HEK293 (cell line): ENCODE measurements at regions not wholly inside any gene's neighbourhood (a gene's known extent, or its start where the extent isn't known, plus 50 kb on each side); places are given as distances from the start of the nearest gene placed in this dataset.

Experiments
- CTCF ChIA-PET: fragments of 350-600 bp; formaldehyde crosslinking; extraction: SDS; loops from one replicate; lab custom pipeline; 2021; ENCODE audit warnings: antibody characterized with exemption; lab: Yijun Ruan, JAX
- POLR2A ChIA-PET: fragments of 300-600 bp; formaldehyde crosslinking; extraction: SDS; loops from one replicate; lab custom pipeline; 2020; ENCODE audit warnings: antibody characterized with exemption, inconsistent platforms; lab: Yijun Ruan, JAX
- H3K27ac ChIP-seq: fragments of 200-500 bp; sonication (Bioruptor generic); 2 replicates; pipeline ENCODE4 v1.5.1; 2014; ENCODE audit warnings: low read depth, low read length, control low read depth, inconsistent platforms; ENCODE audit errors: extremely low read depth
- H3K36me3 ChIP-seq, 2 experiments: fragments of 200-500 bp in 1 of 2; sonication (Bioruptor generic) in 1 of 2; 1 replicate in 1 of 2; 2 replicates in 1 of 2; pipeline ENCODE4 v1.5.1; 2014 to 2017; ENCODE audit warnings: inconsistent platforms in 2 of 2, low read length in 2 of 2; ENCODE audit not compliant: control insufficient read depth in 2 of 2, insufficient read depth in 1 of 2
- H3K4me1 ChIP-seq: fragments of 200-500 bp; sonication (Bioruptor generic); 2 replicates; pipeline ENCODE4 v1.5.1; 2014; ENCODE audit warnings: mild to moderate bottlenecking, low read length, inconsistent platforms; ENCODE audit not compliant: control insufficient read depth, insufficient read depth
- H3K4me3 ChIP-seq: 2 replicates; pipeline ENCODE4 v1.5.1; 2011; ENCODE audit warnings: low read depth, mild to moderate bottlenecking, control low read depth, low read length, moderate library complexity
- H3K9me3 ChIP-seq: fragments of 200-500 bp; sonication (Bioruptor generic); 2 replicates; pipeline ENCODE4 v1.5.1; 2014; ENCODE audit warnings: low read depth, low read length, inconsistent platforms; ENCODE audit not compliant: control insufficient read depth, insufficient read depth
- HIC1 ChIP-seq: fragments of 450-650 bp; formaldehyde crosslinking; IDR thresholded peaks from 2 replicates; pipeline ENCODE4 v1.5.1; 2016; ENCODE audit warnings: missing biosample characterization, missing genetic modification characterization
- IKZF3 ChIP-seq: fragments of 450-650 bp; IDR thresholded peaks from 2 replicates; pipeline ENCODE4 v1.5.0; 2018; ENCODE audit warnings: missing biosample characterization, mild to moderate bottlenecking, missing genetic modification characterization, moderate library complexity
- MEIS1 ChIP-seq: sonication (generic); formaldehyde crosslinking; IDR thresholded peaks from 2 replicates; pipeline ENCODE4 v1.8.1; 2022; ENCODE audit warnings: missing genetic modification reagents, mild to moderate bottlenecking, borderline replicate concordance
- RBAK ChIP-seq: fragments of 450-650 bp; formaldehyde crosslinking; IDR thresholded peaks from 2 replicates; pipeline ENCODE4 v1.5.1; 2016; ENCODE audit warnings: missing biosample characterization, missing genetic modification characterization
- YY2 ChIP-seq: fragments of 450-650 bp; formaldehyde crosslinking; IDR thresholded peaks from 2 replicates; pipeline ENCODE4 v1.5.1; 2016; ENCODE audit warnings: missing biosample characterization, missing genetic modification characterization
- ZNF521 ChIP-seq: fragments of 450-650 bp; formaldehyde crosslinking; IDR thresholded peaks from 2 replicates; pipeline ENCODE4 v1.5.1; 2017; ENCODE audit warnings: missing biosample characterization, mild to moderate bottlenecking, missing genetic modification characterization
- ZNF571 ChIP-seq: fragments of 450-650 bp; formaldehyde crosslinking; IDR thresholded peaks from 2 replicates; pipeline ENCODE4 v1.5.0; 2017; ENCODE audit warnings: missing biosample characterization, missing genetic modification characterization
- ZNF624 ChIP-seq: fragments of 450-650 bp; formaldehyde crosslinking; IDR thresholded peaks from 2 replicates; pipeline ENCODE4 v1.5.1; 2017; ENCODE audit warnings: missing biosample characterization, missing genetic modification characterization
- ZNF626 ChIP-seq: fragments of 450-650 bp; sonication (Bioruptor Pico); formaldehyde crosslinking; IDR thresholded peaks from 2 replicates; pipeline ENCODE4 v1.5.1; 2018; ENCODE audit warnings: missing biosample characterization, missing genetic modification characterization, inconsistent platforms
- ZNF768 ChIP-seq: fragments of 450-650 bp; formaldehyde crosslinking; IDR thresholded peaks from 2 replicates; pipeline ENCODE4 v1.5.1; 2018; ENCODE audit warnings: missing biosample characterization, mild to moderate bottlenecking, missing genetic modification characterization
- ZNF776 ChIP-seq: fragments of 450-650 bp; formaldehyde crosslinking; IDR thresholded peaks from 2 replicates; pipeline ENCODE4 v1.5.0; 2017; ENCODE audit warnings: missing biosample characterization, missing genetic modification characterization, borderline replicate concordance
- ZSCAN4 ChIP-seq: fragments of 450-650 bp; formaldehyde crosslinking; IDR thresholded peaks from 2 replicates; pipeline ENCODE4 v1.5.1; 2017; ENCODE audit warnings: missing biosample characterization, missing genetic modification characterization
- TF ChIP-seq, protein P1 (sequence below): fragments of 450-650 bp; formaldehyde crosslinking; IDR thresholded peaks from 2 replicates; pipeline ENCODE4 v1.5.1; 2016; ENCODE audit warnings: missing biosample characterization, missing genetic modification characterization, borderline replicate concordance
- TF ChIP-seq, protein P2 (sequence below): fragments of 450-650 bp; formaldehyde crosslinking; IDR thresholded peaks from 2 replicates; pipeline ENCODE4 v1.5.1; 2016; ENCODE audit warnings: missing biosample characterization, missing genetic modification characterization
- TF ChIP-seq, protein P3 (sequence below): fragments of 450-650 bp; formaldehyde crosslinking; IDR thresholded peaks from 2 replicates; pipeline ENCODE4 v1.5.1; 2016; ENCODE audit warnings: missing biosample characterization, missing genetic modification characterization
- TF ChIP-seq, protein P4 (sequence below): sonication (generic); formaldehyde crosslinking; IDR thresholded peaks from 2 replicates; pipeline ENCODE4 v1.8.1; 2022; ENCODE audit warnings: mild to moderate bottlenecking, moderate library complexity, missing genetic modification reagents

DNA sequence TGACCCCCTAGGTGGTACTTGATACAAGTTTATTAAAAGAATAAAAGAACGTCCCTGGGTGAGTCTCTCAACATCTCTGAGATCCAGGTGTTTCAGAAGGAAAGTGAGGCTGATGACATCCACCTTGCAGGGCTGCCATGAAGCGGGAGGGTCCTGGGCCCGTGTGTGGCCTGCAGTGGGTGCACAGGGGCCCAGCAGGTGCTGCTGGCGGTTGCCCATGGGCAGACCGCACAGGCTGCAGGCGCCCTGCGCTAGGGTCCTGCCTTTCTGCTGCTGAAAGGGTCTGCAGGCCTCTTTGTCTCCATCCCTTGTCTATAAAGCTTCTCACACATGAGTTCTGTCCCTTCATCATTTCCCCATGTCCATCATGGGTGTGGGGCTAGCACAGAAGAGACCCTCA is 247.0 kb downstream of the TFCP2L1 start:
- H3K4me3 ChIP-seq, result no peak overlapping the region
- POLR2A ChIA-PET, result no interaction called here
- H3K36me3 ChIP-seq, result no peaks in the 10 kb centered on the region
- no peak for TF ChIP-seq ZNF776 (tag by site-specific recombination)
- TF ChIP-seq, protein P1, sequence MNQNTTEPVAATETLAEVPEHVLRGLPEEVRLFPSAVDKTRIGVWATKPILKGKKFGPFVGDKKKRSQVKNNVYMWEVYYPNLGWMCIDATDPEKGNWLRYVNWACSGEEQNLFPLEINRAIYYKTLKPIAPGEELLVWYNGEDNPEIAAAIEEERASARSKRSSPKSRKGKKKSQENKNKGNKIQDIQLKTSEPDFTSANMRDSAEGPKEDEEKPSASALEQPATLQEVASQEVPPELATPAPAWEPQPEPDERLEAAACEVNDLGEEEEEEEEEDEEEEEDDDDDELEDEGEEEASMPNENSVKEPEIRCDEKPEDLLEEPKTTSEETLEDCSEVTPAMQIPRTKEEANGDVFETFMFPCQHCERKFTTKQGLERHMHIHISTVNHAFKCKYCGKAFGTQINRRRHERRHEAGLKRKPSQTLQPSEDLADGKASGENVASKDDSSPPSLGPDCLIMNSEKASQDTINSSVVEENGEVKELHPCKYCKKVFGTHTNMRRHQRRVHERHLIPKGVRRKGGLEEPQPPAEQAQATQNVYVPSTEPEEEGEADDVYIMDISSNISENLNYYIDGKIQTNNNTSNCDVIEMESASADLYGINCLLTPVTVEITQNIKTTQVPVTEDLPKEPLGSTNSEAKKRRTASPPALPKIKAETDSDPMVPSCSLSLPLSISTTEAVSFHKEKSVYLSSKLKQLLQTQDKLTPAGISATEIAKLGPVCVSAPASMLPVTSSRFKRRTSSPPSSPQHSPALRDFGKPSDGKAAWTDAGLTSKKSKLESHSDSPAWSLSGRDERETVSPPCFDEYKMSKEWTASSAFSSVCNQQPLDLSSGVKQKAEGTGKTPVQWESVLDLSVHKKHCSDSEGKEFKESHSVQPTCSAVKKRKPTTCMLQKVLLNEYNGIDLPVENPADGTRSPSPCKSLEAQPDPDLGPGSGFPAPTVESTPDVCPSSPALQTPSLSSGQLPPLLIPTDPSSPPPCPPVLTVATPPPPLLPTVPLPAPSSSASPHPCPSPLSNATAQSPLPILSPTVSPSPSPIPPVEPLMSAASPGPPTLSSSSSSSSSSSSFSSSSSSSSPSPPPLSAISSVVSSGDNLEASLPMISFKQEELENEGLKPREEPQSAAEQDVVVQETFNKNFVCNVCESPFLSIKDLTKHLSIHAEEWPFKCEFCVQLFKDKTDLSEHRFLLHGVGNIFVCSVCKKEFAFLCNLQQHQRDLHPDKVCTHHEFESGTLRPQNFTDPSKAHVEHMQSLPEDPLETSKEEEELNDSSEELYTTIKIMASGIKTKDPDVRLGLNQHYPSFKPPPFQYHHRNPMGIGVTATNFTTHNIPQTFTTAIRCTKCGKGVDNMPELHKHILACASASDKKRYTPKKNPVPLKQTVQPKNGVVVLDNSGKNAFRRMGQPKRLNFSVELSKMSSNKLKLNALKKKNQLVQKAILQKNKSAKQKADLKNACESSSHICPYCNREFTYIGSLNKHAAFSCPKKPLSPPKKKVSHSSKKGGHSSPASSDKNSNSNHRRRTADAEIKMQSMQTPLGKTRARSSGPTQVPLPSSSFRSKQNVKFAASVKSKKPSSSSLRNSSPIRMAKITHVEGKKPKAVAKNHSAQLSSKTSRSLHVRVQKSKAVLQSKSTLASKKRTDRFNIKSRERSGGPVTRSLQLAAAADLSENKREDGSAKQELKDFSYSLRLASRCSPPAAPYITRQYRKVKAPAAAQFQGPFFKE, result no peak
- no peak for TF ChIP-seq YY2 (tag by site-specific recombination)
- no peak for TF ChIP-seq ZNF521 (tag by site-specific recombination)
- TF ChIP-seq RBAK (tag by site-specific recombination), result no peak
- TF ChIP-seq, protein P2, sequence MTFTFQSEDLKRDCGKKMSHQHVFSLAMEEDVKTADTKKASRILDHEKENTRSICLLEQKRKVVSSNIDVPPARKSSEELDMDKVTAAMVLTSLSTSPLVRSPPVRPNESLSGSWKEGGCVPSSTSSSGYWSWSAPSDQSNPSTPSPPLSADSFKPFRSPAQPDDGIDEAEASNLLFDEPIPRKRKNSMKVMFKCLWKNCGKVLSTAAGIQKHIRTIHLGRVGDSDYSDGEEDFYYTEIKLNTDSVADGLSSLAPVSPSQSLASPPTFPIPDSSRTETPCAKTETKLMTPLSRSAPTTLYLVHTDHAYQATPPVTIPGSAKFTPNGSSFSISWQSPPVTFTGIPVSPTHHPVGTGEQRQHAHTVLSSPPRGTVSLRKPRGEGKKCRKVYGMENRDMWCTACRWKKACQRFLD, result no peak
- no peak for TF ChIP-seq ZNF571 (tag by site-specific recombination)
- TF ChIP-seq MEIS1 (CRISPR knock-in tag), result no peak
- TF ChIP-seq IKZF3 (tag by site-specific recombination), result no peak
- TF ChIP-seq, protein P3, sequence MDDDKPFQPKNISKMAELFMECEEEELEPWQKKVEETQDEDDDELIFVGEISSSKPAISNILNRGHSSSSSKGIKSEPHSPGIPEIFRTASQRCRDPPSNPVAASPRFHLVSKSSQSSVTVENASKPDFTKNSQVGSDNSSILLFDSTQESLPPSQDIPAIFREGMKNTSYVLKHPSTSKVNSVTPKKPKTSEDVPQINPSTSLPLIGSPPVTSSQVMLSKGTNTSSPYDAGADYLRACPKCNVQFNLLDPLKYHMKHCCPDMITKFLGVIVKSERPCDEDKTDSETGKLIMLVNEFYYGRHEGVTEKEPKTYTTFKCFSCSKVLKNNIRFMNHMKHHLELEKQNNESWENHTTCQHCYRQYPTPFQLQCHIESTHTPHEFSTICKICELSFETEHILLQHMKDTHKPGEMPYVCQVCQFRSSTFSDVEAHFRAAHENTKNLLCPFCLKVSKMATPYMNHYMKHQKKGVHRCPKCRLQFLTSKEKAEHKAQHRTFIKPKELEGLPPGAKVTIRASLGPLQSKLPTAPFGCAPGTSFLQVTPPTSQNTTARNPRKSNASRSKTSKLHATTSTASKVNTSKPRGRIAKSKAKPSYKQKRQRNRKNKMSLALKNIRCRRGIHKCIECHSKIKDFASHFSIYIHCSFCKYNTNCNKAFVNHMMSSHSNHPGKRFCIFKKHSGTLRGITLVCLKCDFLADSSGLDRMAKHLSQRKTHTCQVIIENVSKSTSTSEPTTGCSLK (tag by site-specific recombination), result no peak
- TF ChIP-seq ZNF626 (tag by site-specific recombination), result no peak
- TF ChIP-seq HIC1 (tag by site-specific recombination), result no peak
- no peak for TF ChIP-seq ZNF768 (tag by site-specific recombination)
- no peak for TF ChIP-seq ZNF624 (tag by site-specific recombination)
- TF ChIP-seq ZSCAN4 (tag by site-specific recombination), result no peak
- TF ChIP-seq, protein P4, sequence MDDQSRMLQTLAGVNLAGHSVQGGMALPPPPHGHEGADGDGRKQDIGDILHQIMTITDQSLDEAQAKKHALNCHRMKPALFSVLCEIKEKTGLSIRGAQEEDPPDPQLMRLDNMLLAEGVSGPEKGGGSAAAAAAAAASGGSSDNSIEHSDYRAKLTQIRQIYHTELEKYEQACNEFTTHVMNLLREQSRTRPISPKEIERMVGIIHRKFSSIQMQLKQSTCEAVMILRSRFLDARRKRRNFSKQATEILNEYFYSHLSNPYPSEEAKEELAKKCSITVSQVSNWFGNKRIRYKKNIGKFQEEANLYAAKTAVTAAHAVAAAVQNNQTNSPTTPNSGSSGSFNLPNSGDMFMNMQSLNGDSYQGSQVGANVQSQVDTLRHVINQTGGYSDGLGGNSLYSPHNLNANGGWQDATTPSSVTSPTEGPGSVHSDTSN (CRISPR knock-in tag), result no peak
- no peak overlapping the region for H3K27ac ChIP-seq
- CTCF ChIA-PET, result interaction anchor here (0.7 to 0.8 kb wide), 2 partner anchors 89 to 133 kb away, joined by 3 read pairs; no protein-coding TSS in a partner anchor
- H3K4me1 ChIP-seq, result peaks cover 9% of the 10 kb centered on the region; the same call in 1 of the 2 replicates
- no peaks in the 10 kb centered on the region for H3K9me3 ChIP-seq
